ENCODE measurements at regions not wholly inside any gene's neighbourhood (a gene's known extent, or its start where the extent isn't known, plus 50 kb on each side); places are given as distances from the start of the nearest gene placed in this dataset.

- TF ChIP-seq, protein P1, sequence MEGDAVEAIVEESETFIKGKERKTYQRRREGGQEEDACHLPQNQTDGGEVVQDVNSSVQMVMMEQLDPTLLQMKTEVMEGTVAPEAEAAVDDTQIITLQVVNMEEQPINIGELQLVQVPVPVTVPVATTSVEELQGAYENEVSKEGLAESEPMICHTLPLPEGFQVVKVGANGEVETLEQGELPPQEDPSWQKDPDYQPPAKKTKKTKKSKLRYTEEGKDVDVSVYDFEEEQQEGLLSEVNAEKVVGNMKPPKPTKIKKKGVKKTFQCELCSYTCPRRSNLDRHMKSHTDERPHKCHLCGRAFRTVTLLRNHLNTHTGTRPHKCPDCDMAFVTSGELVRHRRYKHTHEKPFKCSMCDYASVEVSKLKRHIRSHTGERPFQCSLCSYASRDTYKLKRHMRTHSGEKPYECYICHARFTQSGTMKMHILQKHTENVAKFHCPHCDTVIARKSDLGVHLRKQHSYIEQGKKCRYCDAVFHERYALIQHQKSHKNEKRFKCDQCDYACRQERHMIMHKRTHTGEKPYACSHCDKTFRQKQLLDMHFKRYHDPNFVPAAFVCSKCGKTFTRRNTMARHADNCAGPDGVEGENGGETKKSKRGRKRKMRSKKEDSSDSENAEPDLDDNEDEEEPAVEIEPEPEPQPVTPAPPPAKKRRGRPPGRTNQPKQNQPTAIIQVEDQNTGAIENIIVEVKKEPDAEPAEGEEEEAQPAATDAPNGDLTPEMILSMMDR (IDR thresholded peaks at IDR 0.05), result no peak
- TF ChIP-seq POLR2A (IDR thresholded peaks at IDR 0.05), result no peak
Measured at GRCh38 chr5:179421144-179421901, 76.1 kb upstream of the ADAMTS2 start.
